ENCODE measurements at regions not wholly inside any gene's neighbourhood (a gene's known extent, or its start where the extent isn't known, plus 50 kb on each side); places are given as distances from the start of the nearest gene placed in this dataset.

GRCh38 chr2:145687442-145688134 is 1167.7 kb upstream of the ZEB2 start:
- no peaks in the 10 kb centered on the region for H3K36me3 ChIP-seq (replicated peaks)
- H3K4me3 ChIP-seq (ENCODE audit: low read depth, low read length) = no peak overlapping the region
- H3K27ac ChIP-seq = no peak overlapping the region
- DNase-seq = no peak
- TF ChIP-seq CTCF (IDR thresholded peaks at IDR 0.05; ENCODE audit: low read depth, low read length, missing control alignments) = no peak
- H3K27me3 ChIP-seq (replicated peaks) = no peaks in the 10 kb centered on the region
- in situ Hi-C loops (cut with HindIII; ENCODE audit: low pct_ligation_motif_present, low sequenced_read_pairs) = no loop called here

- Histone ChIP-seq H3K27ac (no peak overlapping the region), H3K27me3 (replicated peaks) (no peaks in the 10 kb centered on the region)
These were observed 1165.6 kb upstream of the ZEB2 start for GRCh38 chr2:145685383-145686050.

GRCh38 chr2:145682546-145683157 is 1162.7 kb upstream of the ZEB2 start:
- in situ Hi-C loops (cut with HindIII; ENCODE audit: low pct_ligation_motif_present, low sequenced_read_pairs) = no loop called here
- H3K27ac ChIP-seq = no peak overlapping the region

More at GRCh38 chr2:145685383-145686050, 1165.6 kb upstream of the ZEB2 start:
- no peak for DNase-seq
- in situ Hi-C loops (cut with HindIII; ENCODE audit: low pct_ligation_motif_present, low sequenced_read_pairs) = no loop called here
- Histone ChIP-seq H3K36me3 (replicated peaks) (no peaks in the 10 kb centered on the region), H3K4me3 (ENCODE audit: low read depth, low read length) (no peak overlapping the region)
- TF ChIP-seq CTCF (IDR thresholded peaks at IDR 0.05; ENCODE audit: low read depth, low read length, missing control alignments) = no peak

GRCh38 chr2:145680276-145680675 is 1160.4 kb upstream of the ZEB2 start:
- Histone ChIP-seq H3K27ac (no peak overlapping the region), H3K27me3 (replicated peaks) (no peaks in the 10 kb centered on the region), H3K36me3 (replicated peaks) (no peaks in the 10 kb centered on the region), H3K4me3 (ENCODE audit: low read depth, low read length) (no peak overlapping the region)
- no peak for DNase-seq
- no peak for TF ChIP-seq CTCF (IDR thresholded peaks at IDR 0.05; ENCODE audit: low read depth, low read length, missing control alignments)
- in situ Hi-C loops (cut with HindIII; ENCODE audit: low pct_ligation_motif_present, low sequenced_read_pairs) = no loop called here

More at GRCh38 chr2:145682546-145683157, 1162.7 kb upstream of the ZEB2 start:
- Histone ChIP-seq H3K4me3 (ENCODE audit: low read depth, low read length) (no peak overlapping the region), H3K27me3 (replicated peaks) (no peaks in the 10 kb centered on the region), H3K36me3 (replicated peaks) (no peaks in the 10 kb centered on the region)
- DNase-seq = peak; percentile 16
- no peak for TF ChIP-seq CTCF (IDR thresholded peaks at IDR 0.05; ENCODE audit: low read depth, low read length, missing control alignments)

- in situ Hi-C loops (cut with HindIII; ENCODE audit: low pct_ligation_motif_present, low sequenced_read_pairs) = no loop called here
- no peak overlapping the region for H3K27ac ChIP-seq
- no peak for TF ChIP-seq CTCF (IDR thresholded peaks at IDR 0.05; ENCODE audit: low read depth, low read length, missing control alignments)
- H3K27me3 ChIP-seq (replicated peaks) = no peaks in the 10 kb centered on the region
- H3K36me3 ChIP-seq (replicated peaks) = no peaks in the 10 kb centered on the region
- DNase-seq = no peak
- no peak overlapping the region for H3K4me3 ChIP-seq (ENCODE audit: low read depth, low read length)
These were observed 1157.5 kb upstream of the ZEB2 start for GRCh38 chr2:145677371-145677770.
